GM12878 (cell line): ENCODE measurements at regions not wholly inside any gene's neighbourhood (a gene's known extent, or its start where the extent isn't known, plus 50 kb on each side); places are given as distances from the start of the nearest gene placed in this dataset.

Source experiments
- ATAC-seq: fragments of 200-7000 bp; cut with Tn5 transposase; 3 replicates; pipeline ENCODE4 v1.9.1; 2020; ENCODE audit warnings: mild to moderate bottlenecking, moderate library complexity
- BruUV-seq: library from RNA; stranded (reverse); fragments of 400-500 nt; replicated peaks from 2 replicates; lab custom pipeline; 2021; lab: Mats Ljungman, UMichigan
- CTCF ChIA-PET: fragments of 300-600 bp; sonication (Branson Sonifier 250); formaldehyde crosslinking; extraction: SDS; loops from one replicate; lab custom pipeline; 2021; ENCODE audit warnings: inconsistent platforms; lab: Yijun Ruan, JAX
- POLR2A ChIA-PET: fragments of 350-600 bp; formaldehyde crosslinking; extraction: SDS; loops from one replicate; lab custom pipeline; 2021; ENCODE audit warnings: inconsistent platforms; lab: Charles Lee
- RAD21 ChIA-PET: fragments of 300-600 bp; sonication (Branson Sonifier 250); formaldehyde crosslinking; loops from one replicate; lab custom pipeline; 2023; ENCODE audit warnings: antibody characterized with exemption; ENCODE audit not compliant: unreplicated experiment; lab: Charles Lee
- SMC1A ChIA-PET: fragments of 300-600 bp; sonication (Branson Sonifier 250); formaldehyde crosslinking; loops from one replicate; lab custom pipeline; 2023; ENCODE audit not compliant: unreplicated experiment, uncharacterized antibody; lab: Charles Lee
- DNase-seq: peaks from one replicate; pipeline ENCODE4 v3.0.0-alpha.2; 2011; ENCODE audit warnings: low read depth, low spot score
- FAIRE-seq: peaks from 3 replicates; lab custom pipeline; 2011; peaks lifted over from hg19 to GRCh38; lab: Jason Lieb, UNC
- H2AFZ ChIP-seq: 2 replicates; pipeline ENCODE4 v1.6.0; 2011; ENCODE audit warnings: low read depth, low read length, control low read depth; ENCODE audit not compliant: control insufficient read depth
- H3K27ac ChIP-seq: 2 replicates; pipeline ENCODE4 v1.5.1; 2011; ENCODE audit warnings: control low read depth; ENCODE audit not compliant: control insufficient read depth, insufficient read depth
- H3K27me3 ChIP-seq, 2 experiments: replicated peaks in 1 of 2; 2 replicates each; pipeline versions ENCODE4 v1.6.0 to v1.6.1; 2011; ENCODE audit warnings: low read length in 1 of 2; ENCODE audit not compliant: control insufficient read depth in 2 of 2, insufficient read depth in 2 of 2
- H3K36me3 ChIP-seq, 2 experiments: 2 replicates each; pipeline ENCODE4 v1.5.1; 2011; ENCODE audit warnings: low read length in 1 of 2; ENCODE audit not compliant: control insufficient read depth in 2 of 2, insufficient read depth in 2 of 2
- H3K4me1 ChIP-seq: 2 replicates; pipeline ENCODE4 v1.6.1; 2011; ENCODE audit warnings: mild to moderate bottlenecking, low read length, moderate library complexity, mixed read lengths; ENCODE audit not compliant: control insufficient read depth, insufficient read depth
- H3K4me2 ChIP-seq: 2 replicates; pipeline ENCODE4 v1.6.0; 2011; ENCODE audit warnings: control low read depth; ENCODE audit not compliant: control insufficient read depth, insufficient read depth
- H3K4me3 ChIP-seq: fragments of 200-600 bp; sonication (generic); 2 replicates; pipeline ENCODE4 v1.5.1; 2016
- H3K79me2 ChIP-seq: 2 replicates; pipeline ENCODE4 v1.6.0; 2011; ENCODE audit warnings: low read length; ENCODE audit not compliant: control insufficient read depth, insufficient read depth
- H3K9ac ChIP-seq: 2 replicates; pipeline ENCODE4 v1.8.0; 2011; ENCODE audit warnings: low read length, control low read depth, mixed read lengths; ENCODE audit not compliant: control insufficient read depth, insufficient read depth
- H3K9me3 ChIP-seq: replicated peaks from 3 replicates; pipeline ENCODE4 v1.5.1; 2011; ENCODE audit warnings: mild to moderate bottlenecking, low read length; ENCODE audit not compliant: control insufficient read depth, insufficient read depth
- H4K20me1 ChIP-seq: 2 replicates; pipeline ENCODE4 v1.6.0; 2011; ENCODE audit not compliant: control insufficient read depth, insufficient read depth
- BMI1 ChIP-seq: fragments of 450-650 bp; IDR thresholded peaks from 2 replicates; pipeline ENCODE4 v1.6.1; 2016; ENCODE audit warnings: mild to moderate bottlenecking, moderate library complexity, borderline replicate concordance
- CREB1 ChIP-seq: IDR thresholded peaks from 2 replicates; pipeline ENCODE4 v1.6.1; 2012; ENCODE audit warnings: low read depth, mild to moderate bottlenecking, inconsistent platforms
- ETV6 ChIP-seq, 2 experiments: fragments of 450-650 bp in 1 of 2; IDR thresholded peaks in 1 of 2; conservative IDR thresholded peaks in 1 of 2; 2 replicates each; pipeline ENCODE4 v1.6.1; 2014; ENCODE audit warnings: antibody characterized with exemption in 1 of 2, borderline replicate concordance in 1 of 2, low read depth in 1 of 2, mild to moderate bottlenecking in 1 of 2, moderate library complexity in 1 of 2
- IRF3 ChIP-seq: fragments of 450-650 bp; IDR thresholded peaks from 2 replicates; pipeline ENCODE4 v1.6.1; 2014; ENCODE audit warnings: mild to moderate bottlenecking
- NFYB ChIP-seq: IDR thresholded peaks from 2 replicates; pipeline ENCODE4 v1.6.1; 2011; ENCODE audit warnings: low read depth, mild to moderate bottlenecking, low read length, improper control_type of control experiment, moderate library complexity; ENCODE audit not compliant: insufficient read depth
- NR2C1 ChIP-seq: fragments of 450-650 bp; IDR thresholded peaks from 2 replicates; pipeline ENCODE4 v1.6.1; 2017; ENCODE audit warnings: antibody characterized with exemption, mild to moderate bottlenecking, moderate library complexity
- NRF1 ChIP-seq: conservative IDR thresholded peaks from 2 replicates; pipeline ENCODE4 v1.6.1; 2011; ENCODE audit warnings: mild to moderate bottlenecking, low read depth, low read length, improper control_type of control experiment
- PAX5 ChIP-seq: IDR thresholded peaks from 2 replicates; pipeline ENCODE4 v1.6.1; 2011; ENCODE audit warnings: low read depth, low read length, borderline replicate concordance
- PAX8 ChIP-seq: fragments of 450-650 bp; IDR thresholded peaks from 2 replicates; pipeline ENCODE4 v1.6.1; 2017; ENCODE audit warnings: mild to moderate bottlenecking, moderate library complexity
- POLR2A ChIP-seq: IDR thresholded peaks from 2 replicates; pipeline ENCODE4 v1.6.1; 2011; ENCODE audit warnings: low read depth, mild to moderate bottlenecking, low read length
- RB1 ChIP-seq: fragments of 450-650 bp; formaldehyde crosslinking; IDR thresholded peaks from 2 replicates; pipeline ENCODE4 v1.6.1; 2017; ENCODE audit warnings: mild to moderate bottlenecking, borderline replicate concordance
- STAT1 ChIP-seq: fragments of 450-650 bp; conservative IDR thresholded peaks from 2 replicates; pipeline ENCODE4 v1.6.1; 2014; ENCODE audit warnings: antibody characterized with exemption, mild to moderate bottlenecking
- SUPT20H ChIP-seq: IDR thresholded peaks from 2 replicates; pipeline ENCODE4 v1.6.1; 2011; ENCODE audit warnings: low read depth, mild to moderate bottlenecking, low read length, moderate library complexity, borderline replicate concordance; ENCODE audit not compliant: control insufficient read depth
- TCF12 ChIP-seq: IDR thresholded peaks from 2 replicates; pipeline ENCODE4 v1.6.1; 2011; ENCODE audit warnings: low read depth, mild to moderate bottlenecking, low read length
- TCF7 ChIP-seq: IDR thresholded peaks from 2 replicates; pipeline ENCODE4 v1.6.1; 2014; ENCODE audit warnings: antibody characterized with exemption, borderline replicate concordance
- YBX1 ChIP-seq: fragments of 450-650 bp; IDR thresholded peaks from 2 replicates; pipeline ENCODE4 v1.6.1; 2016; ENCODE audit warnings: antibody characterized with exemption
- ZNF217 ChIP-seq: fragments of 450-650 bp; IDR thresholded peaks from 2 replicates; pipeline ENCODE4 v1.6.1; 2017; ENCODE audit warnings: antibody characterized with exemption, mild to moderate bottlenecking
- WGBS: methylation state at CpG from one replicate; pipeline ENCODE4 v1.1.6; 2016; ENCODE audit warnings: low lambda C conversion rate; ENCODE audit not compliant: insufficient replicate concordance, insufficient coverage; ENCODE audit errors: missing lambda C conversion rate; 5-methylcytosine and 5-hydroxymethylcytosine counted together
- in situ Hi-C: fragments of 300-500 bp; cut with MboI; formaldehyde crosslinking; loops from 9 replicates; pipeline ENCODE4 v1.14.3; 2018; ENCODE audit warnings: mixed read lengths
- intact Hi-C: fragments of 100-400 bp; cut with micrococcal nuclease; formaldehyde crosslinking; loops from one replicate; pipeline ENCODE4 v1.14.2; 2022; ENCODE audit not compliant: unreplicated experiment
- TF ChIP-seq, protein P1 (sequence below): fragments of 450-650 bp; conservative IDR thresholded peaks from 2 replicates; pipeline ENCODE4 v1.6.1; 2017; ENCODE audit warnings: mild to moderate bottlenecking, moderate library complexity
- TF ChIP-seq, protein P2 (sequence below): fragments of 150-350 bp; IDR thresholded peaks from 2 replicates; pipeline ENCODE4 v1.6.1; 2014; ENCODE audit warnings: mild to moderate bottlenecking, low read depth, low read length

DNA sequence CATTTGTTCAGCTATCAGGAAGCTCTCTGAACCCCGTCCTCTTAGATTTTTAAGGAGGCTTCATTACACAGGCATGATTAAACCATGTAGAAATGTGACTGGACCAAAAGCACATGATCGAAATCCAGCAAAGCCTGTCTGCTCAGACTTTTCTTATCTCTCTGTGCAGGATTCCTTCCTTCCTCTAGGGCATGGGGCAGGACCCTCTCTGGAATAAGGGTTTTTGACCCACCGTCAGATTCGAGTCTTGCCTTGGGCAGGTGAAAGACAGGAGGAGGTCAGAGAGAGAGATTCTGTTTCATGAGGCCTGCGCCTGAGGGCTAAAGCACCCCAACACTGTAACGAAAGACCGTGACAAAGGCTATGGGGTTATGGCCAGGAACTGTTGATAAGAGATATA is 136.8 kb downstream of the RHOU start (continued):
- TF ChIP-seq, protein P1, sequence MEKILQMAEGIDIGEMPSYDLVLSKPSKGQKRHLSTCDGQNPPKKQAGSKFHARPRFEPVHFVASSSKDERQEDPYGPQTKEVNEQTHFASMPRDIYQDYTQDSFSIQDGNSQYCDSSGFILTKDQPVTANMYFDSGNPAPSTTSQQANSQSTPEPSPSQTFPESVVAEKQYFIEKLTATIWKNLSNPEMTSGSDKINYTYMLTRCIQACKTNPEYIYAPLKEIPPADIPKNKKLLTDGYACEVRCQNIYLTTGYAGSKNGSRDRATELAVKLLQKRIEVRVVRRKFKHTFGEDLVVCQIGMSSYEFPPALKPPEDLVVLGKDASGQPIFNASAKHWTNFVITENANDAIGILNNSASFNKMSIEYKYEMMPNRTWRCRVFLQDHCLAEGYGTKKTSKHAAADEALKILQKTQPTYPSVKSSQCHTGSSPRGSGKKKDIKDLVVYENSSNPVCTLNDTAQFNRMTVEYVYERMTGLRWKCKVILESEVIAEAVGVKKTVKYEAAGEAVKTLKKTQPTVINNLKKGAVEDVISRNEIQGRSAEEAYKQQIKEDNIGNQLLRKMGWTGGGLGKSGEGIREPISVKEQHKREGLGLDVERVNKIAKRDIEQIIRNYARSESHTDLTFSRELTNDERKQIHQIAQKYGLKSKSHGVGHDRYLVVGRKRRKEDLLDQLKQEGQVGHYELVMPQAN = no peak
- no peak for TF ChIP-seq PAX8
- TF ChIP-seq SUPT20H = no peak
- TF ChIP-seq NR2C1 = no peak
- no peak for TF ChIP-seq ETV6 (conservative IDR thresholded peaks at IDR 0.05 in 1 of 2, IDR thresholded peaks at IDR 0.05 in 1 of 2; ENCODE audit: borderline replicate concordance in 1 of 2, low read depth in 1 of 2)
- TF ChIP-seq, all 136 proteins: peak for 0

GRCh38 chr1:228873709-228874108 is 138.4 kb downstream of the RHOU start:
- Histone ChIP-seq H3K4me1 (no peaks in the 10 kb centered on the region), H3K4me3 (no peak overlapping the region), H4K20me1 (no peaks in the 10 kb centered on the region), H3K27me3 (peaks cover 0 to 2% of the 10 kb centered on the region in 2 experiments; a peak in 3 of 4 replicates), H3K79me2 (no peaks in the 10 kb centered on the region), H3K4me2 (no peak overlapping the region), H3K27ac (no peak overlapping the region), H3K36me3 (no peaks in the 10 kb centered on the region), H2AFZ (no peak overlapping the region), H3K9ac (no peak overlapping the region), H3K9me3 (no peaks in the 10 kb centered on the region)
- SMC1A ChIA-PET = no interaction called here
- WGBS = 1% methylated on average over 3 of the region's 3 CpGs
- BruUV-seq = no TSS peak
- intact Hi-C loops (no loop called here), in situ Hi-C loops (no loop called here)
- ATAC-seq (no peak), FAIRE-seq (no peak), DNase-seq (no peak)
- RAD21 ChIA-PET = no interaction called here
- POLR2A ChIA-PET = interaction anchor here (0.7 kb wide), 1 partner anchor 696 kb away, joined by 3 read pairs; no protein-coding TSS in a partner anchor
- CTCF ChIA-PET = no interaction called here
- TF ChIP-seq RB1 = no peak
- TF ChIP-seq ZNF217 = no peak
- TF ChIP-seq BMI1 = no peak
- TF ChIP-seq STAT1 = no peak
- TF ChIP-seq CREB1 = no peak
- TF ChIP-seq TCF12 = no peak
- TF ChIP-seq POLR2A = no peak
- no peak for TF ChIP-seq NFYB
- TF ChIP-seq TCF7 = no peak
- TF ChIP-seq, protein P2, sequence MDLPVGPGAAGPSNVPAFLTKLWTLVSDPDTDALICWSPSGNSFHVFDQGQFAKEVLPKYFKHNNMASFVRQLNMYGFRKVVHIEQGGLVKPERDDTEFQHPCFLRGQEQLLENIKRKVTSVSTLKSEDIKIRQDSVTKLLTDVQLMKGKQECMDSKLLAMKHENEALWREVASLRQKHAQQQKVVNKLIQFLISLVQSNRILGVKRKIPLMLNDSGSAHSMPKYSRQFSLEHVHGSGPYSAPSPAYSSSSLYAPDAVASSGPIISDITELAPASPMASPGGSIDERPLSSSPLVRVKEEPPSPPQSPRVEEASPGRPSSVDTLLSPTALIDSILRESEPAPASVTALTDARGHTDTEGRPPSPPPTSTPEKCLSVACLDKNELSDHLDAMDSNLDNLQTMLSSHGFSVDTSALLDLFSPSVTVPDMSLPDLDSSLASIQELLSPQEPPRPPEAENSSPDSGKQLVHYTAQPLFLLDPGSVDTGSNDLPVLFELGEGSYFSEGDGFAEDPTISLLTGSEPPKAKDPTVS = no peak
- no peak for TF ChIP-seq PAX5
- no peak for TF ChIP-seq YBX1
- TF ChIP-seq NRF1 = no peak
- no peak for TF ChIP-seq IRF3
